Nephron progenitor cell (in vitro differentiated cells): ENCODE measurements at regions not wholly inside any gene's neighbourhood (a gene's known extent, or its start where the extent isn't known, plus 50 kb on each side); places are given as distances from the start of the nearest gene placed in this dataset.

Experiments
- DNase-seq: peaks from one replicate; pipeline ENCODE4 v3.0.0; 2021
- H3K27ac Mint-ChIP-seq: 2 replicates; pipeline ENCODE4 v1.8.0; 2021; ENCODE audit warnings: mild to moderate bottlenecking, moderate library complexity, mixed read lengths
- H3K27me3 Mint-ChIP-seq: 2 replicates; pipeline ENCODE4 v1.8.0; 2021; ENCODE audit warnings: mild to moderate bottlenecking, low read depth, mixed read lengths; ENCODE audit not compliant: poor library complexity
- H3K36me3 Mint-ChIP-seq: 2 replicates; pipeline ENCODE4 v1.8.0; 2021; ENCODE audit warnings: low read depth, mixed read lengths
- H3K4me1 Mint-ChIP-seq: 2 replicates; pipeline ENCODE4 v1.8.0; 2021; ENCODE audit warnings: mixed read lengths
- H3K4me3 Mint-ChIP-seq: 2 replicates; pipeline ENCODE4 v1.8.0; 2021; ENCODE audit warnings: mild to moderate bottlenecking, moderate library complexity, mixed read lengths
- H3K9me3 Mint-ChIP-seq: 2 replicates; pipeline ENCODE4 v1.8.0; 2021; ENCODE audit warnings: mild to moderate bottlenecking, moderate library complexity, mixed read lengths
- CTCF ChIP-seq: fragments of 200-600 bp; sonication (generic); IDR thresholded peaks from 2 replicates; pipeline ENCODE4 v1.5.0; 2021; ENCODE audit warnings: antibody characterized with exemption

GRCh38 chr12:98397323-98398105 lies 117.9 kb upstream of the TMPO start:
- H3K36me3 Mint-ChIP-seq, result no peaks in the 10 kb centered on the region
- peak overlapping the region; percentile 86 for H3K4me3 Mint-ChIP-seq
- H3K4me1 Mint-ChIP-seq, result peaks cover 41% of the 10 kb centered on the region
- peak; percentile 89 for TF ChIP-seq CTCF
- DNase-seq, result peak; percentile 85
- peaks cover 11% of the 10 kb centered on the region for H3K27me3 Mint-ChIP-seq
- no peaks in the 10 kb centered on the region for H3K9me3 Mint-ChIP-seq
- H3K27ac Mint-ChIP-seq, result peak overlapping the region; percentile 75

GRCh38 chr12:98399532-98399931 lies 115.9 kb upstream of the TMPO start:
- Mint-ChIP-seq H3K27ac (no peak overlapping the region), H3K9me3 (no peaks in the 10 kb centered on the region), H3K4me1 (peaks cover 37% of the 10 kb centered on the region), H3K27me3 (peaks cover 11% of the 10 kb centered on the region), H3K4me3 (no peak overlapping the region), H3K36me3 (no peaks in the 10 kb centered on the region)
- no peak for TF ChIP-seq CTCF
- peak; percentile 12 for DNase-seq

- peaks cover 8% of the 10 kb centered on the region for H3K27me3 Mint-ChIP-seq
- H3K9me3 Mint-ChIP-seq, result peaks cover 4% of the 10 kb centered on the region
- no peak for TF ChIP-seq CTCF
- peaks cover 37% of the 10 kb centered on the region for H3K4me1 Mint-ChIP-seq
- peak; percentile 20 for DNase-seq
- no peak overlapping the region for H3K4me3 Mint-ChIP-seq
- H3K36me3 Mint-ChIP-seq, result no peaks in the 10 kb centered on the region
- no peak overlapping the region for H3K27ac Mint-ChIP-seq
These were observed 114.0 kb upstream of the TMPO start for GRCh38 chr12:98401427-98401826.

GRCh38 chr12:98402091-98402490 lies 113.3 kb upstream of the TMPO start:
- Mint-ChIP-seq H3K27ac (no peak overlapping the region), H3K36me3 (no peaks in the 10 kb centered on the region), H3K4me3 (no peak overlapping the region), H3K4me1 (peaks cover 36% of the 10 kb centered on the region), H3K9me3 (peaks cover 7% of the 10 kb centered on the region), H3K27me3 (peaks cover 7% of the 10 kb centered on the region)
- no peak for DNase-seq
- TF ChIP-seq CTCF, result no peak

GRCh38 chr12:98402671-98403070 lies 112.7 kb upstream of the TMPO start:
- Mint-ChIP-seq H3K4me1 (peaks cover 30% of the 10 kb centered on the region), H3K9me3 (peaks cover 13% of the 10 kb centered on the region), H3K27me3 (peaks cover 4% of the 10 kb centered on the region), H3K4me3 (no peak overlapping the region), H3K36me3 (no peaks in the 10 kb centered on the region), H3K27ac (no peak overlapping the region)
- no peak for TF ChIP-seq CTCF
- DNase-seq, result no peak

- TF ChIP-seq CTCF, result no peak
- Mint-ChIP-seq H3K4me3 (no peak overlapping the region), H3K9me3 (peaks cover 20% of the 10 kb centered on the region), H3K4me1 (peaks cover 29% of the 10 kb centered on the region), H3K36me3 (no peaks in the 10 kb centered on the region), H3K27me3 (peaks cover 4% of the 10 kb centered on the region), H3K27ac (no peak overlapping the region)
- DNase-seq, result no peak
These were observed 112.0 kb upstream of the TMPO start for GRCh38 chr12:98403385-98403784.
